K562 (cell line): ENCODE measurements at regions not wholly inside any gene's neighbourhood (a gene's known extent, or its start where the extent isn't known, plus 50 kb on each side); places are given as distances from the start of the nearest gene placed in this dataset.

ENCODE experiments used
- ATAC-seq: fragments of 200-7000 bp; cut with Tn5 transposase; 3 replicates; pipeline ENCODE4 v1.9.1; 2020; ENCODE audit warnings: moderate library complexity
- BruUV-seq: library from RNA; stranded (reverse); fragments of 400-500 nt; replicated peaks from 2 replicates; lab custom pipeline; 2021; lab: Mats Ljungman, UMichigan
- CTCF ChIA-PET: fragments of 300-600 bp; formaldehyde crosslinking; extraction: SDS; loops from one replicate; lab custom pipeline; 2021; ENCODE audit warnings: low intra/inter-chr PET ratio; lab: Yijun Ruan, JAX
- POLR2A ChIA-PET: fragments of 300-600, 350-650 bp; sonication (Branson Sonifier 250); formaldehyde crosslinking; extraction: SDS; loops from one replicate; lab custom pipeline; 2021; ENCODE audit warnings: antibody characterized with exemption, inconsistent platforms; lab: Yijun Ruan, JAX
- DNase-seq, 4 experiments: peaks; one replicate each; pipeline versions ENCODE4 v3.0.0 to v3.0.0-alpha.2; 2011 to 2018; ENCODE audit warnings: low spot score in 3 of 4, mixed read lengths in 3 of 4; ENCODE audit errors: extremely low read depth in 1 of 4
- FAIRE-seq: peaks from 2 replicates; lab custom pipeline; 2011; peaks lifted over from hg19 to GRCh38; lab: Jason Lieb, UNC
- H2AFZ ChIP-seq: 2 replicates; pipeline ENCODE4 v1.6.0; 2011; ENCODE audit warnings: low read depth, low read length, control low read depth, inconsistent platforms
- H3K27ac ChIP-seq: fragments of 200-600 bp; 3 replicates; pipeline ENCODE4 v1.8.0; 2011; ENCODE audit warnings: low read depth, mild to moderate bottlenecking, control low read depth, inconsistent platforms, low read length, moderate library complexity, mixed read lengths; ENCODE audit errors: extremely low read depth
- H3K27me3 ChIP-seq, 2 experiments: fragments of 300-600 bp in 1 of 2; 2 replicates in 1 of 2; 3 replicates in 1 of 2; pipeline versions ENCODE4 v1.6.0 to v1.8.0; 2011; ENCODE audit warnings: inconsistent platforms in 2 of 2, low read length in 2 of 2, mild to moderate bottlenecking in 1 of 2, mixed read lengths in 1 of 2, moderate library complexity in 1 of 2; ENCODE audit not compliant: control insufficient read depth in 2 of 2, insufficient read depth in 2 of 2
- H3K36me3 ChIP-seq: fragments of 300-600 bp; 3 replicates; pipeline ENCODE4 v1.8.0; 2011; ENCODE audit warnings: mild to moderate bottlenecking, low read length, inconsistent platforms; ENCODE audit not compliant: control insufficient read depth, insufficient read depth
- H3K4me1 ChIP-seq, 2 experiments: fragments of 200-600 bp in 1 of 2; replicated peaks in 1 of 2; 2 replicates in 1 of 2; 3 replicates in 1 of 2; pipeline versions ENCODE4 v1.5.1 to v1.8.0; 2011; ENCODE audit warnings: inconsistent platforms in 2 of 2, low read length in 2 of 2, mild to moderate bottlenecking in 1 of 2, mixed read lengths in 1 of 2, moderate library complexity in 1 of 2; ENCODE audit not compliant: control insufficient read depth in 2 of 2, insufficient read depth in 2 of 2
- H3K4me2 ChIP-seq: 2 replicates; pipeline ENCODE4 v1.6.1; 2011; ENCODE audit warnings: low read length, control low read depth, inconsistent platforms, mixed read lengths; ENCODE audit not compliant: insufficient read depth
- H3K4me3 ChIP-seq: fragments of 200-600 bp; sonication (generic), shearing (Covaris generic); 2 replicates; pipeline ENCODE4 v1.5.1; 2016; ENCODE audit warnings: control low read depth, inconsistent platforms
- H3K79me2 ChIP-seq: fragments of 200-600 bp; 3 replicates; pipeline ENCODE4 v1.8.0; 2011; ENCODE audit warnings: low read length, inconsistent platforms; ENCODE audit not compliant: control insufficient read depth, insufficient read depth
- H3K9ac ChIP-seq, 2 experiments: 2 replicates each; pipeline versions ENCODE4 v1.6.0 to v1.6.1; 2011; ENCODE audit warnings: low read depth in 2 of 2, low read length in 2 of 2, control low read depth in 1 of 2, inconsistent platforms in 1 of 2, mild to moderate bottlenecking in 1 of 2, mixed read lengths in 1 of 2; ENCODE audit not compliant: insufficient read depth in 1 of 2
- H3K9me1 ChIP-seq: one replicate; pipeline ENCODE4 v1.6.0; 2011; ENCODE audit warnings: inconsistent platforms, mild to moderate bottlenecking, low read length, moderate library complexity; ENCODE audit not compliant: control insufficient read depth, insufficient read depth
- H3K9me3 ChIP-seq: replicated peaks from 2 replicates; pipeline ENCODE4 v1.5.1; 2011; ENCODE audit warnings: low read depth, low read length, inconsistent platforms; ENCODE audit not compliant: control insufficient read depth, insufficient read depth
- H4K20me1 ChIP-seq: replicated peaks from 2 replicates; pipeline ENCODE4 v1.6.1; 2011; ENCODE audit warnings: low read length, inconsistent platforms, mixed read lengths; ENCODE audit not compliant: control insufficient read depth, insufficient read depth
- BRCA1 ChIP-seq, 2 experiments: fragments of 450-650 bp in 1 of 2; sonication (generic) in 1 of 2; formaldehyde crosslinking in 1 of 2; IDR thresholded peaks; 2 replicates each; pipeline versions ENCODE4 v1.5.0 to v1.6.1; 2017 to 2020; ENCODE audit warnings: mild to moderate bottlenecking in 1 of 2, missing genetic modification reagents in 1 of 2
- CHD1 ChIP-seq: fragments of 200-600 bp; sonication (generic); IDR thresholded peaks from one replicate; pipeline ENCODE4 v1.6.1; 2012; ENCODE audit warnings: mild to moderate bottlenecking, moderate library complexity, low read length, inconsistent platforms
- HDAC3 ChIP-seq: fragments of 450-650 bp; IDR thresholded peaks from 2 replicates; pipeline ENCODE4 v1.6.1; 2018; ENCODE audit warnings: borderline replicate concordance, mild to moderate bottlenecking, moderate library complexity; ENCODE audit not compliant: partially characterized antibody
- NCOA6 ChIP-seq: fragments of 450-650 bp; IDR thresholded peaks from 2 replicates; pipeline ENCODE4 v1.6.1; 2017; ENCODE audit warnings: mild to moderate bottlenecking
- NR4A1 ChIP-seq, 2 experiments: fragments of 250-450 bp in 1 of 2; fragments of 450-650 bp in 1 of 2; sonication (Bioruptor Pico) in 1 of 2; IDR thresholded peaks; 2 replicates each; pipeline versions ENCODE4 v1.4.0 to v1.6.1; 2016 to 2020; ENCODE audit warnings: mild to moderate bottlenecking in 2 of 2, missing compliant biosample characterization in 1 of 2, missing genetic modification characterization in 1 of 2, moderate library complexity in 1 of 2
- TRIM28 ChIP-seq: fragments of 450-650 bp; IDR thresholded peaks from 2 replicates; pipeline ENCODE4 v1.6.1; 2017
- ZNF444 ChIP-seq: fragments of 250-450 bp; sonication (Bioruptor Pico); IDR thresholded peaks from 2 replicates; pipeline ENCODE4 v1.4.0; 2020; ENCODE audit warnings: mild to moderate bottlenecking, moderate library complexity
- ZNF445 ChIP-seq: fragments of 250-450 bp; sonication (Bioruptor Pico); IDR thresholded peaks from 2 replicates; pipeline ENCODE4 v1.4.0; 2020; ENCODE audit warnings: low read depth, mild to moderate bottlenecking, moderate library complexity
- ZNF511 ChIP-seq: sonication (generic); formaldehyde crosslinking; IDR thresholded peaks from 2 replicates; pipeline ENCODE4 v1.8.0; 2022; ENCODE audit warnings: mild to moderate bottlenecking, missing genetic modification reagents
- WGBS: fragments of 100-300 bp; shearing (Covaris generic); methylation state at CpG from one replicate; pipeline ENCODE4 v1.1.6; 2016; ENCODE audit warnings: low coverage, mixed read lengths; ENCODE audit not compliant: insufficient coverage; ENCODE audit errors: missing lambda C conversion rate; 5-methylcytosine and 5-hydroxymethylcytosine counted together
- in situ Hi-C: fragments of 300-500 bp; cut with MboI; formaldehyde crosslinking; loops from 4 replicates; pipeline ENCODE4 v1.15.0; 2018; ENCODE audit warnings: inconsistent platforms, mixed read lengths
- intact Hi-C: fragments of 100-400 bp; cut with micrococcal nuclease; formaldehyde crosslinking; loops from 2 replicates; pipeline ENCODE4 v1.14.2; 2022
- TF ChIP-seq, protein P1 (sequence below): fragments of 450-650 bp; IDR thresholded peaks from 2 replicates; pipeline ENCODE4 v1.6.1; 2017; ENCODE audit warnings: antibody characterized with exemption, mild to moderate bottlenecking
- TF ChIP-seq, protein P2 (sequence below): fragments of 250-450 bp; sonication (Bioruptor Pico); IDR thresholded peaks from 2 replicates; pipeline ENCODE4 v1.5.0; 2021
- TF ChIP-seq, protein P3 (sequence below): sonication (generic); formaldehyde crosslinking; IDR thresholded peaks from 2 replicates; pipeline ENCODE4 v1.8.1; 2022; ENCODE audit warnings: missing genetic modification reagents

- TF ChIP-seq ZNF444 (CRISPR knock-in tag), result no peak
Measured at GRCh38 chr1:229757226-229757625, 131.2 kb downstream of the URB2 start (continued).

- BruUV-seq, result no TSS peak
- Histone ChIP-seq H3K9ac (no peak overlapping the region), H2AFZ (no peak overlapping the region), H3K27ac (no peak overlapping the region), H3K4me1 (peaks cover 12 to 15% of the 10 kb centered on the region in 2 experiments; a peak in 4 of 5 replicates), H3K9me1 (no peaks in the 10 kb centered on the region), H3K79me2 (no peaks in the 10 kb centered on the region), H3K4me2 (no peak overlapping the region), H3K9me3 (no peaks in the 10 kb centered on the region), H3K27me3 (peaks cover 0 to 30% of the 10 kb centered on the region in 2 experiments; a peak in 2 of 5 replicates), H4K20me1 (no peaks in the 10 kb centered on the region), H3K4me3 (no peak overlapping the region), H3K36me3 (no peaks in the 10 kb centered on the region)
- in situ Hi-C loops (no loop called here), intact Hi-C loops (no loop called here)
- no peak for FAIRE-seq
- ATAC-seq, result no peak
- ChIA-PET CTCF (no interaction called here), POLR2A (interaction anchor here (0.9 kb wide), 1 partner anchor 10 kb away, joined by 3 read pairs; no protein-coding TSS in a partner anchor)
- 7% methylated on average over 15 of the region's 15 CpGs for WGBS
- DNase-seq, result no peak
- TF ChIP-seq, protein P1, sequence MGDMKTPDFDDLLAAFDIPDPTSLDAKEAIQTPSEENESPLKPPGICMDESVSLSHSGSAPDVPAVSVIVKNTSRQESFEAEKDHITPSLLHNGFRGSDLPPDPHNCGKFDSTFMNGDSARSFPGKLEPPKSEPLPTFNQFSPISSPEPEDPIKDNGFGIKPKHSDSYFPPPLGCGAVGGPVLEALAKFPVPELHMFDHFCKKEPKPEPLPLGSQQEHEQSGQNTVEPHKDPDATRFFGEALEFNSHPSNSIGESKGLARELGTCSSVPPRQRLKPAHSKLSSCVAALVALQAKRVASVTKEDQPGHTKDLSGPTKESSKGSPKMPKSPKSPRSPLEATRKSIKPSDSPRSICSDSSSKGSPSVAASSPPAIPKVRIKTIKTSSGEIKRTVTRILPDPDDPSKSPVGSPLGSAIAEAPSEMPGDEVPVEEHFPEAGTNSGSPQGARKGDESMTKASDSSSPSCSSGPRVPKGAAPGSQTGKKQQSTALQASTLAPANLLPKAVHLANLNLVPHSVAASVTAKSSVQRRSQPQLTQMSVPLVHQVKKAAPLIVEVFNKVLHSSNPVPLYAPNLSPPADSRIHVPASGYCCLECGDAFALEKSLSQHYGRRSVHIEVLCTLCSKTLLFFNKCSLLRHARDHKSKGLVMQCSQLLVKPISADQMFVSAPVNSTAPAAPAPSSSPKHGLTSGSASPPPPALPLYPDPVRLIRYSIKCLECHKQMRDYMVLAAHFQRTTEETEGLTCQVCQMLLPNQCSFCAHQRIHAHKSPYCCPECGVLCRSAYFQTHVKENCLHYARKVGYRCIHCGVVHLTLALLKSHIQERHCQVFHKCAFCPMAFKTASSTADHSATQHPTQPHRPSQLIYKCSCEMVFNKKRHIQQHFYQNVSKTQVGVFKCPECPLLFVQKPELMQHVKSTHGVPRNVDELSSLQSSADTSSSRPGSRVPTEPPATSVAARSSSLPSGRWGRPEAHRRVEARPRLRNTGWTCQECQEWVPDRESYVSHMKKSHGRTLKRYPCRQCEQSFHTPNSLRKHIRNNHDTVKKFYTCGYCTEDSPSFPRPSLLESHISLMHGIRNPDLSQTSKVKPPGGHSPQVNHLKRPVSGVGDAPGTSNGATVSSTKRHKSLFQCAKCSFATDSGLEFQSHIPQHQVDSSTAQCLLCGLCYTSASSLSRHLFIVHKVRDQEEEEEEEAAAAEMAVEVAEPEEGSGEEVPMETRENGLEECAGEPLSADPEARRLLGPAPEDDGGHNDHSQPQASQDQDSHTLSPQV, result no peak
- TF ChIP-seq ZNF511 (CRISPR knock-in tag), result no peak
- TF ChIP-seq ZNF445 (CRISPR knock-in tag), result no peak
- TF ChIP-seq, protein P2, sequence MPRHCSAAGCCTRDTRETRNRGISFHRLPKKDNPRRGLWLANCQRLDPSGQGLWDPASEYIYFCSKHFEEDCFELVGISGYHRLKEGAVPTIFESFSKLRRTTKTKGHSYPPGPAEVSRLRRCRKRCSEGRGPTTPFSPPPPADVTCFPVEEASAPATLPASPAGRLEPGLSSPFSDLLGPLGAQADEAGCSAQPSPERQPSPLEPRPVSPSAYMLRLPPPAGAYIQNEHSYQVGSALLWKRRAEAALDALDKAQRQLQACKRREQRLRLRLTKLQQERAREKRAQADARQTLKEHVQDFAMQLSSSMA (CRISPR knock-in tag), result no peak
- no peak for TF ChIP-seq HDAC3
- TF ChIP-seq CHD1, result no peak
- no peak for TF ChIP-seq NR4A1 (CRISPR knock-in tag; IDR thresholded peaks at IDR 0.05)
- no peak for TF ChIP-seq NR4A1 (tag; IDR thresholded peaks at IDR 0.05)
- no peak for TF ChIP-seq NCOA6
- TF ChIP-seq TRIM28, result no peak
- no peak for TF ChIP-seq BRCA1 (IDR thresholded peaks at IDR 0.05)
- TF ChIP-seq BRCA1 (CRISPR knock-in tag; IDR thresholded peaks at IDR 0.05), result no peak
- TF ChIP-seq, protein P3, sequence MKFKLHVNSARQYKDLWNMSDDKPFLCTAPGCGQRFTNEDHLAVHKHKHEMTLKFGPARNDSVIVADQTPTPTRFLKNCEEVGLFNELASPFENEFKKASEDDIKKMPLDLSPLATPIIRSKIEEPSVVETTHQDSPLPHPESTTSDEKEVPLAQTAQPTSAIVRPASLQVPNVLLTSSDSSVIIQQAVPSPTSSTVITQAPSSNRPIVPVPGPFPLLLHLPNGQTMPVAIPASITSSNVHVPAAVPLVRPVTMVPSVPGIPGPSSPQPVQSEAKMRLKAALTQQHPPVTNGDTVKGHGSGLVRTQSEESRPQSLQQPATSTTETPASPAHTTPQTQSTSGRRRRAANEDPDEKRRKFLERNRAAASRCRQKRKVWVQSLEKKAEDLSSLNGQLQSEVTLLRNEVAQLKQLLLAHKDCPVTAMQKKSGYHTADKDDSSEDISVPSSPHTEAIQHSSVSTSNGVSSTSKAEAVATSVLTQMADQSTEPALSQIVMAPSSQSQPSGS, result no peak
Measured at GRCh38 chr1:229758101-229759036, 132.3 kb downstream of the URB2 start.
